OCI-LY1 (cell line): ENCODE measurements at regions not wholly inside any gene's neighbourhood (a gene's known extent, or its start where the extent isn't known, plus 50 kb on each side); places are given as distances from the start of the nearest gene placed in this dataset.

Source experiments
- H2AFZ ChIP-seq: fragments of 200-600 bp; sonication (generic), shearing (Covaris generic); 2 replicates; pipeline ENCODE4 v1.6.0; 2014; ENCODE audit warnings: antibody characterized with exemption, mild to moderate bottlenecking, low read length
- H3F3A ChIP-seq: fragments of 200-600 bp; sonication (generic), shearing (Covaris generic); 2 replicates; pipeline ENCODE4 v1.6.0; 2014; ENCODE audit warnings: mild to moderate bottlenecking, antibody characterized with exemption, low read length, moderate library complexity; ENCODE audit not compliant: insufficient read depth
- H3K27ac ChIP-seq: fragments of 200-600 bp; sonication (generic); 2 replicates; pipeline ENCODE4 v1.5.1; 2014; ENCODE audit warnings: low read length, mixed run types, mild to moderate bottlenecking, low read depth; ENCODE audit not compliant: poor library complexity, severe bottlenecking
- H3K27me3 ChIP-seq: fragments of 200-600 bp; sonication (generic); 2 replicates; pipeline ENCODE4 v1.6.0; 2014; ENCODE audit warnings: antibody characterized with exemption, mild to moderate bottlenecking, low read length, moderate library complexity; ENCODE audit not compliant: insufficient read depth
- H3K36me3 ChIP-seq: fragments of 200-600 bp; sonication (generic); 2 replicates; pipeline ENCODE4 v1.6.1; 2014; ENCODE audit warnings: mild to moderate bottlenecking, antibody characterized with exemption, low read length, moderate library complexity, mixed read lengths; ENCODE audit not compliant: insufficient read depth
- H3K4me1 ChIP-seq: fragments of 200-600 bp; sonication (generic); 2 replicates; pipeline ENCODE4 v1.5.1; 2014; ENCODE audit warnings: mild to moderate bottlenecking, low read length, moderate library complexity; ENCODE audit not compliant: insufficient read depth, severe bottlenecking
- H3K4me2 ChIP-seq: fragments of 200-600 bp; sonication (generic), shearing (Covaris generic); 2 replicates; pipeline ENCODE4 v1.6.1; 2014; ENCODE audit warnings: low read length
- H3K4me3 ChIP-seq: fragments of 200-600 bp; sonication (generic); 2 replicates; pipeline ENCODE4 v1.5.1; 2014; ENCODE audit warnings: low read length, low read depth, mild to moderate bottlenecking, mixed read lengths; ENCODE audit not compliant: poor library complexity, severe bottlenecking
- H3K79me2 ChIP-seq: fragments of 200-600 bp; shearing (Covaris generic); 2 replicates; pipeline ENCODE4 v1.6.1; 2016; ENCODE audit warnings: mixed run types, low read length, mixed read lengths; ENCODE audit not compliant: insufficient read depth
- H3K9ac ChIP-seq: fragments of 200-600 bp; sonication (generic), shearing (Covaris generic); 2 replicates; pipeline ENCODE4 v1.6.1; 2014; ENCODE audit warnings: mild to moderate bottlenecking, low read length, mixed read lengths
- H3K9me2 ChIP-seq: fragments of 200-600 bp; sonication (generic), shearing (Covaris generic); 2 replicates; pipeline ENCODE4 v1.6.1; 2014; ENCODE audit warnings: low read depth, mild to moderate bottlenecking, low read length, mixed read lengths
- H3K9me3 ChIP-seq: fragments of 200-600 bp; shearing (Covaris generic); 2 replicates; pipeline ENCODE4 v1.6.1; 2014; ENCODE audit warnings: low read length, mixed read lengths
- H4K20me1 ChIP-seq: fragments of 200-600 bp; sonication (generic), shearing (Covaris generic); 2 replicates; pipeline ENCODE4 v1.6.0; 2016; ENCODE audit warnings: mild to moderate bottlenecking, low read length; ENCODE audit not compliant: insufficient read depth
- CTCF ChIP-seq: fragments of 200-600 bp; sonication (generic), shearing (Covaris generic); IDR thresholded peaks from 2 replicates; pipeline ENCODE4 v1.5.1; 2017; ENCODE audit warnings: mild to moderate bottlenecking, antibody characterized with exemption, low read length, moderate library complexity, mixed read lengths
- EZH2 ChIP-seq: fragments of 200-600 bp; sonication (generic), shearing (Covaris generic); IDR thresholded peaks from 2 replicates; pipeline ENCODE4 v1.8.0; 2017; ENCODE audit warnings: borderline replicate concordance, mixed run types, mild to moderate bottlenecking, antibody characterized with exemption, low read length, moderate library complexity, mixed read lengths

- no peaks in the 10 kb centered on the region for H3K27me3 ChIP-seq
- H3K9me2 ChIP-seq, result no peaks in the 10 kb centered on the region
- no peak overlapping the region for H3K4me2 ChIP-seq
- no peak overlapping the region for H3K27ac ChIP-seq
- no peaks in the 10 kb centered on the region for H3K9me3 ChIP-seq
- no peaks in the 10 kb centered on the region for H4K20me1 ChIP-seq
- TF ChIP-seq EZH2, result no peak
- TF ChIP-seq CTCF, result no peak
- no peak overlapping the region for H2AFZ ChIP-seq
- no peaks in the 10 kb centered on the region for H3K36me3 ChIP-seq
- no peaks in the 10 kb centered on the region for H3F3A ChIP-seq
- no peaks in the 10 kb centered on the region for H3K79me2 ChIP-seq
- H3K4me3 ChIP-seq, result no peak overlapping the region
- no peak overlapping the region for H3K9ac ChIP-seq
- H3K4me1 ChIP-seq, result no peaks in the 10 kb centered on the region
These were observed 566.4 kb downstream of the PPARGC1A start for GRCh38 chr4:23323436-23323835.

- no peaks in the 10 kb centered on the region for H3K9me3 ChIP-seq
- no peak for TF ChIP-seq CTCF
- no peak for TF ChIP-seq EZH2
- H3K4me1 ChIP-seq, result no peaks in the 10 kb centered on the region
- no peak overlapping the region for H3K4me3 ChIP-seq
- H3K36me3 ChIP-seq, result no peaks in the 10 kb centered on the region
- no peaks in the 10 kb centered on the region for H3K27me3 ChIP-seq
- no peak overlapping the region for H3K4me2 ChIP-seq
- no peaks in the 10 kb centered on the region for H3K9me2 ChIP-seq
- H3F3A ChIP-seq, result no peaks in the 10 kb centered on the region
- H3K27ac ChIP-seq, result no peak overlapping the region
- H3K79me2 ChIP-seq, result no peaks in the 10 kb centered on the region
- H4K20me1 ChIP-seq, result no peaks in the 10 kb centered on the region
- H2AFZ ChIP-seq, result no peak overlapping the region
- H3K9ac ChIP-seq, result no peak overlapping the region
These were observed 567.1 kb downstream of the PPARGC1A start for GRCh38 chr4:23322732-23323131.

- no peaks in the 10 kb centered on the region for H3K9me3 ChIP-seq
- no peak overlapping the region for H3K4me3 ChIP-seq
- H3F3A ChIP-seq, result no peaks in the 10 kb centered on the region
- no peaks in the 10 kb centered on the region for H3K36me3 ChIP-seq
- no peak overlapping the region for H2AFZ ChIP-seq
- H3K27ac ChIP-seq, result no peak overlapping the region
- H3K27me3 ChIP-seq, result no peaks in the 10 kb centered on the region
- TF ChIP-seq EZH2 (no peak), CTCF (no peak)
- H3K4me1 ChIP-seq, result no peaks in the 10 kb centered on the region
- H3K4me2 ChIP-seq, result no peak overlapping the region
- no peak overlapping the region for H3K9ac ChIP-seq
- H3K9me2 ChIP-seq, result no peaks in the 10 kb centered on the region
- H4K20me1 ChIP-seq, result no peaks in the 10 kb centered on the region
- no peaks in the 10 kb centered on the region for H3K79me2 ChIP-seq
These were observed 568.8 kb downstream of the PPARGC1A start for GRCh38 chr4:23320931-23321587.
